ENCODE measurements at regions not wholly inside any gene's neighbourhood (a gene's known extent, or its start where the extent isn't known, plus 50 kb on each side); places are given as distances from the start of the nearest gene placed in this dataset.

- Histone ChIP-seq H2BK20ac (ENCODE audit: low read length) (no peak overlapping the region), H3K27me3 (replicated peaks in 1 of 4; ENCODE audit: control insufficient read depth in 3 of 4, extremely low read depth in 1 of 4, insufficient read depth in 3 of 4, low read length in 3 of 4) (no peaks in the 10 kb centered on the region; a peak in 1 of 7 replicates), H3K18ac (ENCODE audit: extremely low read depth, low read length) (no peak overlapping the region), H4K8ac (ENCODE audit: extremely low read depth, insufficient read depth, low read length) (no peak overlapping the region), H3K36me3 (ENCODE audit: control insufficient read depth in 2 of 4, insufficient read depth in 4 of 4, low read length in 3 of 4) (no peaks in the 10 kb centered on the region), H3K23ac (ENCODE audit: insufficient read length) (no peak overlapping the region), H2AK5ac (ENCODE audit: low read depth, low read length) (no peak overlapping the region), H3K4me2 (ENCODE audit: insufficient read depth in 1 of 2, low read depth in 2 of 2, low read length in 2 of 2) (no peak overlapping the region), H3K4me3 (ENCODE audit: extremely low read depth in 1 of 4, insufficient read depth in 2 of 4, low read depth in 3 of 4, low read length in 4 of 4) (no peak overlapping the region), H3K23me2 (ENCODE audit: low read depth, low read length) (no peaks in the 10 kb centered on the region), H3K4me1 (replicated peaks in 1 of 4; ENCODE audit: control insufficient read depth in 3 of 4, insufficient read depth in 4 of 4, low read length in 3 of 4) (no peaks in the 10 kb centered on the region), H4K91ac (replicated peaks; ENCODE audit: insufficient read length, low read length) (no peak overlapping the region), H4K5ac (ENCODE audit: insufficient read length, low read depth, low read length) (no peak overlapping the region), H3K4ac (replicated peaks; ENCODE audit: insufficient read length, low read depth, low read length) (no peak overlapping the region), H3K9ac (replicated peaks in 1 of 4; ENCODE audit: extremely low read depth in 1 of 4, low read depth in 3 of 4, low read length in 3 of 4) (no peak overlapping the region), H3K79me1 (ENCODE audit: low read depth, low read length) (no peaks in the 10 kb centered on the region), H2BK120ac (replicated peaks; ENCODE audit: low read depth, low read length) (no peak overlapping the region), H3K56ac (replicated peaks; ENCODE audit: insufficient read length, low read depth, low read length) (no peak overlapping the region), H4K20me1 (replicated peaks in 1 of 2; ENCODE audit: control insufficient read depth in 1 of 2, insufficient read depth in 2 of 2, low read length in 2 of 2) (no peaks in the 10 kb centered on the region), H3K9me3 (ENCODE audit: insufficient read depth in 2 of 2, low read depth in 1 of 2, low read length in 1 of 2) (0 out of 4 replicates have a peak, but pooled peaks cover 0 to 2% of the 10 kb centered on the region in 2 experiments), H2BK5ac (ENCODE audit: low read depth, low read length) (no peak overlapping the region), H3K27ac (ENCODE audit: low read depth, low read length) (no peak overlapping the region), H2BK15ac (ENCODE audit: low read length) (no peak overlapping the region), H3K14ac (ENCODE audit: insufficient read length) (no peak overlapping the region), H2BK12ac (ENCODE audit: low read depth, low read length) (no peak overlapping the region), H2AFZ (ENCODE audit: low read length) (no peak overlapping the region), H3K79me2 (ENCODE audit: control insufficient read depth in 1 of 2, insufficient read depth in 2 of 2, low read length in 2 of 2) (no peaks in the 10 kb centered on the region)
- no peak for DNase-seq (ENCODE audit: low read depth in 1 of 2, low spot score in 2 of 2)
- ChIA-PET POLR2A (ENCODE audit: partially characterized antibody) (interaction anchor here (0.6 kb wide), 1 partner anchor 366 kb away, joined by 3 read pairs; no protein-coding TSS in a partner anchor), CTCF (ENCODE audit: partially characterized antibody) (no interaction called here)
- no peak for FAIRE-seq
- WGBS, 2 experiments (ENCODE audit: extremely low coverage in 1 of 2, insufficient coverage in 1 of 2, insufficient read length in 1 of 2, insufficient replicate concordance in 2 of 2, low coverage in 1 of 2, low lambda C conversion rate in 2 of 2, missing lambda C conversion rate in 1 of 2): 83% methylated on average over 4 of the region's 4 CpGs; no CpG with 5 or more reads in 1 of the 2 experiments
- TF ChIP-seq EZH2 (IDR thresholded peaks at IDR 0.05; ENCODE audit: low read depth, low read length, severe bottlenecking) (no peak), RAD21 (IDR thresholded peaks at IDR 0.05 in 1 of 2, conservative IDR thresholded peaks at IDR 0.05 in 1 of 2; ENCODE audit: low read depth in 2 of 2, low read length in 2 of 2) (no peak), CHD2 (IDR thresholded peaks at IDR 0.05; ENCODE audit: low read length) (no peak), JUN (IDR thresholded peaks at IDR 0.05; ENCODE audit: low read depth, low read length) (no peak), E2F6 (IDR thresholded peaks at IDR 0.05) (no peak)
- TF ChIP-seq, protein P1, sequence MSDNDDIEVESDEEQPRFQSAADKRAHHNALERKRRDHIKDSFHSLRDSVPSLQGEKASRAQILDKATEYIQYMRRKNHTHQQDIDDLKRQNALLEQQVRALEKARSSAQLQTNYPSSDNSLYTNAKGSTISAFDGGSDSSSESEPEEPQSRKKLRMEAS (IDR thresholded peaks at IDR 0.05): no peak
These were observed 135.4 kb downstream of the SP3 start for GRCh38 chr2:173829727-173830126.
